ENCODE measurements at regions not wholly inside any gene's neighbourhood (a gene's known extent, or its start where the extent isn't known, plus 50 kb on each side); places are given as distances from the start of the nearest gene placed in this dataset.

GRCh38 chr10:7477538-7478334 lies 66.9 kb upstream of the SFMBT2 start:
- TF ChIP-seq, protein P1, sequence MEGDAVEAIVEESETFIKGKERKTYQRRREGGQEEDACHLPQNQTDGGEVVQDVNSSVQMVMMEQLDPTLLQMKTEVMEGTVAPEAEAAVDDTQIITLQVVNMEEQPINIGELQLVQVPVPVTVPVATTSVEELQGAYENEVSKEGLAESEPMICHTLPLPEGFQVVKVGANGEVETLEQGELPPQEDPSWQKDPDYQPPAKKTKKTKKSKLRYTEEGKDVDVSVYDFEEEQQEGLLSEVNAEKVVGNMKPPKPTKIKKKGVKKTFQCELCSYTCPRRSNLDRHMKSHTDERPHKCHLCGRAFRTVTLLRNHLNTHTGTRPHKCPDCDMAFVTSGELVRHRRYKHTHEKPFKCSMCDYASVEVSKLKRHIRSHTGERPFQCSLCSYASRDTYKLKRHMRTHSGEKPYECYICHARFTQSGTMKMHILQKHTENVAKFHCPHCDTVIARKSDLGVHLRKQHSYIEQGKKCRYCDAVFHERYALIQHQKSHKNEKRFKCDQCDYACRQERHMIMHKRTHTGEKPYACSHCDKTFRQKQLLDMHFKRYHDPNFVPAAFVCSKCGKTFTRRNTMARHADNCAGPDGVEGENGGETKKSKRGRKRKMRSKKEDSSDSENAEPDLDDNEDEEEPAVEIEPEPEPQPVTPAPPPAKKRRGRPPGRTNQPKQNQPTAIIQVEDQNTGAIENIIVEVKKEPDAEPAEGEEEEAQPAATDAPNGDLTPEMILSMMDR (conservative IDR thresholded peaks at IDR 0.05; ENCODE audit: low read length): no peak
- TF ChIP-seq EZH2phosphoT487 (IDR thresholded peaks at IDR 0.05; ENCODE audit: borderline replicate concordance, low read depth, low read length): no peak
